PC-9 (cell line): ENCODE measurements at regions not wholly inside any gene's neighbourhood (a gene's known extent, or its start where the extent isn't known, plus 50 kb on each side); places are given as distances from the start of the nearest gene placed in this dataset.
"Not testable (repeated sequence)": the region's sequence is repeated elsewhere in the genome, so short reads cannot be mapped to it uniquely, and the experiment has no call there.

Experiments used
- BruUV-seq: library from RNA; stranded (reverse); fragments of 400-500 nt; replicated peaks from 2 replicates; lab custom pipeline; 2021; lab: Mats Ljungman, UMichigan
- CTCF ChIA-PET: fragments of 300-600 bp; sonication (Branson Sonifier 250); formaldehyde crosslinking; loops from one replicate; lab custom pipeline; 2022; ENCODE audit warnings: antibody characterized with exemption; lab: Charles Lee
- POLR2A ChIA-PET: fragments of 300-600 bp; sonication (Branson Sonifier 250); formaldehyde crosslinking; loops from one replicate; lab custom pipeline; 2022; ENCODE audit warnings: antibody characterized with exemption; ENCODE audit not compliant: unreplicated experiment; lab: Charles Lee
- DNase-seq, 2 experiments: peaks; one replicate each; pipeline versions ENCODE4 v3.0.0 to v3.0.0-alpha.2; 2015 to 2022; ENCODE audit warnings: mixed read lengths in 1 of 2
- H2AFZ ChIP-seq: fragments of 200-600 bp; sonication (generic); 2 replicates; pipeline ENCODE4 v1.8.1; 2017; ENCODE audit warnings: antibody characterized with exemption
- H3F3A ChIP-seq: fragments of 200-600 bp; sonication (generic); 2 replicates; pipeline ENCODE4 v1.8.1; 2017; ENCODE audit warnings: antibody characterized with exemption, mild to moderate bottlenecking, low read depth; ENCODE audit not compliant: insufficient read depth
- H3K27ac ChIP-seq: fragments of 200-600 bp; sonication (generic); 2 replicates; pipeline ENCODE4 v1.6.1; 2016; ENCODE audit warnings: mixed run types
- H3K27me3 ChIP-seq: fragments of 200-600 bp; sonication (generic); 2 replicates; pipeline ENCODE4 v1.6.1; 2016; ENCODE audit warnings: low read depth, mixed run types; ENCODE audit not compliant: insufficient read depth
- H3K36me3 ChIP-seq: fragments of 200-600 bp; sonication (generic); 2 replicates; pipeline ENCODE4 v1.6.1; 2016; ENCODE audit warnings: low read depth, mixed run types
- H3K4me1 ChIP-seq: fragments of 200-600 bp; sonication (generic); replicated peaks from 2 replicates; pipeline ENCODE4 v1.6.1; 2016; ENCODE audit warnings: mixed run types; ENCODE audit not compliant: insufficient read depth
- H3K4me2 ChIP-seq: fragments of 200-600 bp; sonication (generic); 2 replicates; pipeline ENCODE4 v1.6.1; 2017; ENCODE audit warnings: mixed run types
- H3K4me3 ChIP-seq: fragments of 200-600 bp; sonication (generic); 2 replicates; pipeline ENCODE4 v1.6.1; 2016; ENCODE audit warnings: mixed run types
- H3K79me2 ChIP-seq: fragments of 200-600 bp; sonication (generic); 2 replicates; pipeline ENCODE4 v1.6.1; 2017; ENCODE audit warnings: low read depth, mixed run types
- H3K9me2 ChIP-seq: fragments of 200-600 bp; sonication (generic); 2 replicates; pipeline ENCODE4 v1.8.1; 2017; ENCODE audit warnings: mild to moderate bottlenecking; ENCODE audit not compliant: insufficient read depth
- H3K9me3 ChIP-seq: fragments of 200-600 bp; sonication (generic); 2 replicates; pipeline ENCODE4 v1.8.1; 2016; ENCODE audit warnings: low read depth; ENCODE audit not compliant: insufficient read depth
- H4K20me1 ChIP-seq: fragments of 200-600 bp; sonication (generic); 2 replicates; pipeline ENCODE4 v1.8.1; 2017; ENCODE audit not compliant: insufficient read depth
- EZH2 ChIP-seq: fragments of 200-600 bp; sonication (generic); IDR thresholded peaks from 2 replicates; pipeline ENCODE4 v1.8.0; 2017; ENCODE audit warnings: antibody characterized with exemption, low read depth
- intact Hi-C: fragments of 100-400 bp; cut with micrococcal nuclease; formaldehyde crosslinking; loops from one replicate; pipeline ENCODE4 v1.10.0; 2022; ENCODE audit not compliant: unreplicated experiment
- TF ChIP-seq, protein P1 (sequence below): fragments of 200-600 bp; sonication (generic); conservative IDR thresholded peaks from 2 replicates; pipeline ENCODE4 v1.6.1; 2017; ENCODE audit warnings: mixed run types, antibody characterized with exemption, mild to moderate bottlenecking, moderate library complexity

DNA sequence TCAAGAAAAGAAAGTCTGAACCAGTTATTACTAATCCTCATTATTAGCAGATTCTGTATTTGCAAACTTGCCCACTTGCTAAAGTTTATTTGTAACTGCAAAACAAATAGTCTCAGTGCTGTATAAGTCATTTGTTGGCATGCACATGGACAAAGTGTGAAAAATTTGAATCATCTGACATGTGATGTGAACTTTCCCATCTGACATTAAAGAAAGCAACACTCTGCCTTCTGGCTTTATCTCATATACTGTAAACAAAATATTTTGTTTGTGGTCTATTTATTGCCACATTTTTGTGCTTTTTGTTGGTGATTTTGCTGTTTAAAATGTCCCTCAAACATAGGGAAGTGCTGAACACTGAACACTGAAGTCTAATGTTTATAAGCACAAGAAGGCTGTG is 513.8 kb downstream of the RPL10L start:
- no peaks in the 10 kb centered on the region for H3K4me1 ChIP-seq
- no peaks in the 10 kb centered on the region for H3F3A ChIP-seq
- no peak for DNase-seq
- no peaks in the 10 kb centered on the region for H3K79me2 ChIP-seq
- H3K27ac ChIP-seq: no peak overlapping the region
- no peaks in the 10 kb centered on the region for H3K36me3 ChIP-seq
- no peak overlapping the region for H3K4me3 ChIP-seq
- peaks cover 3% of the 10 kb centered on the region; the same call in 1 of the 2 replicates for H3K9me3 ChIP-seq
- H3K4me2 ChIP-seq: no peak overlapping the region
- BruUV-seq: no TSS peak
- H3K27me3 ChIP-seq: no peaks in the 10 kb centered on the region
- H2AFZ ChIP-seq: no peak overlapping the region
- ChIA-PET POLR2A (no interaction called here), CTCF (no interaction called here)
- intact Hi-C loops: no loop called here
- H3K9me2 ChIP-seq: no peaks in the 10 kb centered on the region
- H4K20me1 ChIP-seq: no peaks in the 10 kb centered on the region
- TF ChIP-seq, protein P1, sequence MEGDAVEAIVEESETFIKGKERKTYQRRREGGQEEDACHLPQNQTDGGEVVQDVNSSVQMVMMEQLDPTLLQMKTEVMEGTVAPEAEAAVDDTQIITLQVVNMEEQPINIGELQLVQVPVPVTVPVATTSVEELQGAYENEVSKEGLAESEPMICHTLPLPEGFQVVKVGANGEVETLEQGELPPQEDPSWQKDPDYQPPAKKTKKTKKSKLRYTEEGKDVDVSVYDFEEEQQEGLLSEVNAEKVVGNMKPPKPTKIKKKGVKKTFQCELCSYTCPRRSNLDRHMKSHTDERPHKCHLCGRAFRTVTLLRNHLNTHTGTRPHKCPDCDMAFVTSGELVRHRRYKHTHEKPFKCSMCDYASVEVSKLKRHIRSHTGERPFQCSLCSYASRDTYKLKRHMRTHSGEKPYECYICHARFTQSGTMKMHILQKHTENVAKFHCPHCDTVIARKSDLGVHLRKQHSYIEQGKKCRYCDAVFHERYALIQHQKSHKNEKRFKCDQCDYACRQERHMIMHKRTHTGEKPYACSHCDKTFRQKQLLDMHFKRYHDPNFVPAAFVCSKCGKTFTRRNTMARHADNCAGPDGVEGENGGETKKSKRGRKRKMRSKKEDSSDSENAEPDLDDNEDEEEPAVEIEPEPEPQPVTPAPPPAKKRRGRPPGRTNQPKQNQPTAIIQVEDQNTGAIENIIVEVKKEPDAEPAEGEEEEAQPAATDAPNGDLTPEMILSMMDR: no peak
- no peak for TF ChIP-seq EZH2

DNA sequence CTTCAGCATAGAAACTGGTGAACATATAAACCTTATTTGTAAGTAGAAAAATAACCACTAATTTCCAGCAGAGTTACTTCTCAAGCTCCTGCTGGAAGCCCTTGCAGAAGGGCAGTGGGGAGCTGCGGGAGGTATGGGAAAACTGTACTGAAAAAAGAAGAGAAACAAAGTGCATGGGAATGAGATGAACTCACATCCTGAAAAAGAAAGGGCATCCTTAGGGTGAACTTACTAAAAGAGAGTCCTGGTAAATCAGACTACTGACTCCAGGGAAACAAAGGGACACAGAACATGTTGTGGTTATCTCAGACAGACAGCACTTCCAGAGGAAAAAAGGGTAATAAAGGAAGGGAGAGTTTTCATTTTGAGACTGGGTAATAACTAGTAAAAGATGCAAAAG is 515.1 kb downstream of the RPL10L start:
- Histone ChIP-seq H3K4me2 (no peak overlapping the region), H3K36me3 (no peaks in the 10 kb centered on the region), H3K27me3 (no peaks in the 10 kb centered on the region), H3K4me1 (no peaks in the 10 kb centered on the region), H3K27ac (no peak overlapping the region), H3K9me2 (no peaks in the 10 kb centered on the region), H3K79me2 (no peaks in the 10 kb centered on the region), H4K20me1 (no peaks in the 10 kb centered on the region), H3K9me3 (no peaks in the 10 kb centered on the region), H3K4me3 (no peak overlapping the region), H2AFZ (no peak overlapping the region), H3F3A (no peaks in the 10 kb centered on the region)
- intact Hi-C loops: no loop called here
- ChIA-PET CTCF (no interaction called here), POLR2A (no interaction called here)
- no peak for DNase-seq
- BruUV-seq: no TSS peak
- TF ChIP-seq, protein P1: no peak
- no peak for TF ChIP-seq EZH2

DNA sequence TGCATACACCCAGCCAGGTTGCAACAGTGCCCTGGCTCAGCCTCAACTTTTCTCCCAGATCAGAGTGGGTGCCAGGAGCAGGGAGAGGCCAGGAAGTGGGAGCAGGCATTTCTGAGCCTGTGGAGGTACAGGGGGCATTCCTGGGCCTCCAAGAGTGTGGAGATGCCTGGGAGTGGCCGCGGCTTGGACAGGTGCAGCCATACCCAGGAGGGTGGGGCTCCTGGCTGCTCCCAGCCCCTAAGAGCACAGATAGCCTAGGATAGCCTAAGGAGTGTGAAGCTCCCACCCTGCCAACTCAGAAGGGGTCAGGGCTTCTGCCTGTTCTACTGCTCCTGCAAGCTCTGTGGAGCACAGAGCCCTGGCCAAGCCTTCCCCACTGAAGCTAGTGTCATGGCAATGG is 543.4 kb downstream of the RPL10L start:
- H3K9me2 ChIP-seq: no peaks in the 10 kb centered on the region
- POLR2A ChIA-PET: no interaction called here
- CTCF ChIA-PET: no interaction called here
- no peak overlapping the region for H3K4me2 ChIP-seq
- H2AFZ ChIP-seq: no peak overlapping the region
- H3K36me3 ChIP-seq: no peaks in the 10 kb centered on the region
- no peaks in the 10 kb centered on the region for H3F3A ChIP-seq
- H3K27ac ChIP-seq: no peak overlapping the region
- no peak overlapping the region for H3K4me3 ChIP-seq
- H3K4me1 ChIP-seq: no peaks in the 10 kb centered on the region
- no peaks in the 10 kb centered on the region for H3K27me3 ChIP-seq
- no peak for DNase-seq
- no peaks in the 10 kb centered on the region for H3K79me2 ChIP-seq
- BruUV-seq: no TSS peak
- intact Hi-C loops: no loop called here
- no peaks in the 10 kb centered on the region for H3K9me3 ChIP-seq
- H4K20me1 ChIP-seq: no peaks in the 10 kb centered on the region
- TF ChIP-seq, protein P1: no peak
- no peak for TF ChIP-seq EZH2

DNA sequence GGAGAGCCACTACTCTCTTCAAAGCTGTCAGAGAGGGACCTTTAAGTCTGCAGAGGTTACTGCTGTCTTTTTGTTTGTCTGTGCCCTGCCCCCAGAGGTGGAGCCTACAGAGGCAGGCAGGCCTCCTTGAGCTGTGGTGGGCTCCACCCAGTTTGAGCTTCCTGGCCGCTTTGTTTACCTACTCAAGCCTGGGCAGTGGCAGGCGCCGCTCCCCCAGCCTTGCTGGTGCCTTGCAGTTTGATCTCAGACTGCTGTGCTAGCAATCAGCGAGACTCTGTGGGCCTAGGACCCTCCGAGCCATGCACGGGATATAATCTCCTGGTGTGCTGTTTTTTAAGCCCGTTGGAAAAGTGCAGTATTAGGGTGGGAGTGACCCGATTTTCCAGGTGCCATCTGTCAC is 550.7 kb downstream of the RPL10L start:
- H3K9me2 ChIP-seq, H3K27me3 ChIP-seq, H3K36me3 ChIP-seq, H3K27ac ChIP-seq, CTCF ChIA-PET, H3K9me3 ChIP-seq, H4K20me1 ChIP-seq, DNase-seq, H3K4me2 ChIP-seq, H2AFZ ChIP-seq, POLR2A ChIA-PET, H3K4me1 ChIP-seq, H3K4me3 ChIP-seq, BruUV-seq, intact Hi-C loops, H3F3A ChIP-seq, H3K79me2 ChIP-seq: not testable (repeated sequence)
